HG03025 (cell line): ENCODE measurements at regions not wholly inside any gene's neighbourhood (a gene's known extent, or its start where the extent isn't known, plus 50 kb on each side); places are given as distances from the start of the nearest gene placed in this dataset.

Experiments used
- ATAC-seq: cut with Tn5 transposase; IDR thresholded peaks from one replicate; pipeline ENCODE4 v1.9.1; 2021; ENCODE audit warnings: mild to moderate bottlenecking, moderate library complexity; ENCODE audit not compliant: unreplicated experiment, low FRiP score

DNA sequence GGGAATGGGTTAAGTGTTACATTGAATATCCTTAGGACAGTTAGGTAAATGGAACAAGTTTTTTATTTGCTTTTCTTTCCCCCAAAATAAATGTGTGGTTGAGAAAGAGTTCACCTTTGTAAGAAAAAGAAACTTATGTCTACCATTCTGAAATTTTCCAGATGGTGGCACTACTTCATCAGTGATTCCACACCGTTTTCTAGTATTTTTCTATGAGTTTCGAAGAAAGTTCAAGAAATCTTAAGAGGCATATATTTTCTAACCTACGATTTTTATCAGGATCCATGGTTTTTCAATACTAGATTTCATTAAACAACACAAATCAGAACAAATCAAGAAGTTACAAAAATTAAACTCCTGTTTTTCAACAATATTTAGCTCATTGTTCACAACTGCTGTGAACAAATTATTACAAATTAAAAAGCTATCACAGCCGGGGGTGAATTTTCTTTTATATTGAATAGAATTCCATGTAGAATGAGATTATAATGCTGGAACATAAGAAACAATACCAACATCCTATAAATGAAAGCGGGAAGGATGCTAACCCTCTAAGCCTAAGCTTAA lies 163.1 kb upstream of the NPVF start:
- ATAC-seq: no peak

DNA sequence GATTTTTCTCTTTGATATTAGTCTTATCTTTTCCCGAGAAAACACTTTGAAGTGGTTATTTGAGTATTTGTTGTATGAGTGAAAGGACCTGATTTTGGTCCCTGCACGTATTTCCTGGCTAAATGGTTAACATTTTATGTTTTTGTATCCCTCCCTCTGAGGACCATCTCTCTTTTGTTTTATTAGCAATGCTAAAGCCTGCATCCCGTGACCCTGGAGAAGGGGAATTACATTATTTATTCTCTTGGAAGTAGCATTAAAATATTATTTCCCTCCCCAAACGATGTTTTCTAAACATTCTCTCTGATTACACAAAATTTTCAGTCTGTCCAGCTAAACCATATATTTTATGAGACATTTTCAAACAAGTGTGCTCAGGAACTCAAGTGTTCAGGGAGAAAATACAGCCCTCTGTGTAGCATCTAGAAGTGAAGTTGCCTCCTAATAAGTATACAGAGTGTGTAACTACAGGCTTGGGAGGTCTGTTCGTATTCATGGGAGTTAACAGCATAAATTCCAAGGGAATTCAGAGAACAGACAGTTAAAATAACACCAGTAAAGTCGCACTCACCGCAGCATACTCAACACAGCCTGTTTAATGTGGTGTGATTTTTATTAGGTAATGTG lies 163.8 kb upstream of the NPVF start:
- ATAC-seq: no peak

DNA sequence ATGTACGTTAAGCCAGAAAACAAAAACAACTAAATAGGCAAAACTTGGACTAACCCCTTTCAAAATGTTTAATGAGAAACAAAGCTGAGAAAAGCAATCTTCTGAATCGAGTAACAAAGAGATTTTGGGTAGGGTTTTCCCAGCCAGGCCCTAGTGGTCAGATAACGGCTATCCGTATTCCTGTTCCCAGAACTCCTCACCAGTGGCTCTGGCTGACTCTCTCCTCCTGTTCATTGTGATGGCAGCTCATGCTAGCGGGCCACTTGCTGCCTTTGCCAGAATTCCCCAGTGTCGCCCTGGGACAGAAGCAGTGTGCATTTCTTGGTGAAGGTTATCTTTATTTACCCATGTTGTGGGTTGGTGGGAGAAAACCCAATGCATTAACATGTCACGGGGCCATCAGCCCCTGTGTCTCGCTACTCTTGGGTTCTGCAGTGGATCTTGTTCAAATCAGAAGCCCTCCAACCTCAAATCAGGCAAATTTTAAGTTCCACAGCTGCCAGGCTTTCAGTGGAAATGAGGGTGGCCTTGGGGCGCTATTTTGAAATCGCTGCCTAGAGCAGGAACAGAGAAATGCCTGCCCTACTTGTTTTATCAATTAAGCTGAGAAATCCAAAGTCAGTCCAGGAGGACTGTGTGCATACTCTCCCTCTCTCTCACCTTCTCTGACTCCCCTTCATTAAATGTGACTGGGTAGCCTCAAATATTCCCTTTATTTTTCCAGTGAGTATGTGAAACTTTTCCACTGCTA lies 164.5 kb upstream of the NPVF start:
- ATAC-seq: no peak

DNA sequence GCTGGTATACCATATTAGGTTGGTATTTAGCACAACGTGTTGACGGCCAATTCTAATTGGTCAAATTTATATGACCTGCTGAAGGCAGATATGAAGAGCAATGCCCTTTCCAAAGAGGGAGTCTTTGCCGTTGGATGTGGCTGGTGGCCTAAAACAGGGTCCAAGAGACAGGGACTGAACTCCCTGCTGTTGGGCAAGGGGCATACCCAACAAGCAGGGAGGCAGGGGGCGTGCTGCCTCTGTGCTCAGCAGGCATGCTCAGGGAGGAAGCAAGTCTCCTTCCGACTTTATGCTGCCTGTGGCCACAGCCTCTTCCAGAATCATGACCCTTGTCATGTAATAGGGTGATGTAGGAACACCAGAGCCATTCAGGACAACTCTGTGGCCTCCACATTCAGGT lies 167.7 kb upstream of the NPVF start:
- no peak for ATAC-seq

GRCh38 chr7:25396668-25397067 lies 168.4 kb upstream of the NPVF start:
- ATAC-seq: no peak

DNA sequence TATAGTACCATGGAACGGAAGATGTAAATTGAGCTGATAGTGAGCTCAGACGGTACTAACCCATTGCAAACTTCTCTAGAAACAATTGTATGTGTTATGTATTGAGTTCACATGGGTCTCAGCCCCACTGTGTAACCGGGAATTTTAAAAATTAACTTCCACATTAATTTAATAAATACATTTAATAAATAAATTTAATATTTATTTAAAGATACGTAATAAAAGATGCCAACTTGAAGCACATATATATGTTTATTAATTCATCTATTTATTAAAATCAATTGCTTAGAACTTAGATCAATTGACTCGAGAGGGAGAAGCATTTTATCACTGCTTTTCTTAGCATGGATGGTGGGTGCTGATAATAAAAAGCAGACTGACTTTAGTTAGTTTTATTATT lies 170.1 kb upstream of the NPVF start:
- no peak for ATAC-seq

- no peak for ATAC-seq
Observed at GRCh38 chr7:25399000-25399750, 170.9 kb upstream of the NPVF start.

DNA sequence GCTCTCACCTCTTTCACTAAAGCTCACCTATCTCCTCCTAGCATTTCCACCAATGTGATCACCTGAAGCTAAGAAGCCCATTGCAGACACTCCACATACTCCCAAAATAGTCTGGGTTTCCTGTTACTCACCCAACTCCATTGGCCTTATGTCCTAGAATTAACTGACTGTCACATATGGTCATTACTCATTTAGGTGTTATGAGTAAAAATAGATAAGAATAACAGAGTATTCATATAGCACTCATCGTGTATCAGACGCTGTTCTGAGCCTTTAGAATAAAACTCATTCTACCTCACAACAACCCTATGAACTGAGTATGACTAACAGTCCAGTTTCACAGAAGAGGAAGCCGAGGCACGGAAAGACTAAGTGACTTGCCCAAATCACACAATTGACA lies 174.2 kb upstream of the NPVF start:
- no peak for ATAC-seq

- no peak for ATAC-seq
Observed at GRCh38 chr7:25405736-25406135, 177.4 kb upstream of the NPVF start.

DNA sequence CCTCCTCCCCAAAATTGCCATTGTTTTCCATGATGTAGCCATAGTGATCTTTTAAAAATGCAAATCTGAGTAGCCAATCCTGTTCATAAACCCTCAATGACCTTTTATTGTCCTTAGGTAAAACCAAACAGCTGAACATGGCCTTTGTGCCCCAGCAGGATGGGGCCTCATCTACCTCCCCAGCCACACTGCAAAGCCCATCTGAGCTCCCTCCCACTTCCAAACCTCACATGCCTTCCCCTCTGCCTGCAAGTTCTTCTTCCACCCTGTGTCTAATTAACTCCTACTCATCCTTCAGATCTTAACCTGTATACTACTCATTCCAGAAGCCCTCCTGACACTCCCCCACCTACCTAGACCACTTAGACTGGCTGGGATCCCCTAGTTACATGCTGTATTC lies 178.8 kb upstream of the NPVF start:
- no peak for ATAC-seq

GRCh38 chr7:25408012-25408687 lies 179.9 kb upstream of the NPVF start:
- ATAC-seq: no peak

- no peak for ATAC-seq
Observed at GRCh38 chr7:25408876-25409275, 180.6 kb upstream of the NPVF start.

- no peak for ATAC-seq
Observed at GRCh38 chr7:25409897-25410636, 181.8 kb upstream of the NPVF start.

DNA sequence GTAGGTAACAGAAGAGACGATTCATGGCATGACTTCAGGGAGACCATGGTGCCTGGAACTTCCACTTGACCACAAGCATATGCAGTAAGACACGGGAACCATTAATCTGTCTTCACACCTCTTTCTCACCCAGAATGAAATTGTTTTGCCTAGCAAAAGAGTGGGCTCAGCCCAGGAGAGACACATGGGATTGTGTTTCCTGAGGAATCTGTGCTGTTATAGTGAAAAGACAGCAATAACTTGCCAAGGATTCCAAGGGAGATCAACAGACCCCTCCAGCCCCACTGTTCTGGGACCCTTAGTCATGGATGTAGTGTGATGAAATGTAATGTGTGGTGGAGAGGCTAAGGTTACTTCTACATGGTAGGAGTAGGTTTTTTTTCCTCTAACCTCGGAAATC lies 192.5 kb upstream of the NPVF start:
- no peak for ATAC-seq

GRCh38 chr7:25424113-25424512 lies 195.8 kb upstream of the NPVF start:
- no peak for ATAC-seq

- ATAC-seq: no peak
Observed at GRCh38 chr7:25424855-25425254, 196.6 kb upstream of the NPVF start.

DNA sequence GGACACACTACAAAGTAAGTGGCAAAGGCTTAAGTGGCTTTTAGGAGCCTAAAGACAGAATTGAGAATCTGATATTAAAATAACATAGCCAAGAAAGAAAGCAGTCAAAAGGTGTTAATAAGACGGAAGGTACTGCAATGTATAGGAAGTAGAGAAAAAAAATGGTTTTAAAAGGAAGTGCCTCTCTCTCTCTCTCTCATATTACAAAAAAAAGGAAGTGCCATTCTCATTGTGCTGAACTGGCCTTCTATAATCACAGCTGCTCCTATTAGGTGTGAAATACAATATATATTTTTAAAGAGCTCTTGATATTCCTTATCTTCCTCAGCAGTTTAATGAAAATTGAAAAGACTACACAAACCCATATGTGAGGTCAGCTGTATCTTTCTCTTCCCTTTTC lies 199.4 kb upstream of the NPVF start:
- ATAC-seq: no peak

GRCh38 chr7:25429731-25430130 lies 201.4 kb upstream of the NPVF start:
- no peak for ATAC-seq

DNA sequence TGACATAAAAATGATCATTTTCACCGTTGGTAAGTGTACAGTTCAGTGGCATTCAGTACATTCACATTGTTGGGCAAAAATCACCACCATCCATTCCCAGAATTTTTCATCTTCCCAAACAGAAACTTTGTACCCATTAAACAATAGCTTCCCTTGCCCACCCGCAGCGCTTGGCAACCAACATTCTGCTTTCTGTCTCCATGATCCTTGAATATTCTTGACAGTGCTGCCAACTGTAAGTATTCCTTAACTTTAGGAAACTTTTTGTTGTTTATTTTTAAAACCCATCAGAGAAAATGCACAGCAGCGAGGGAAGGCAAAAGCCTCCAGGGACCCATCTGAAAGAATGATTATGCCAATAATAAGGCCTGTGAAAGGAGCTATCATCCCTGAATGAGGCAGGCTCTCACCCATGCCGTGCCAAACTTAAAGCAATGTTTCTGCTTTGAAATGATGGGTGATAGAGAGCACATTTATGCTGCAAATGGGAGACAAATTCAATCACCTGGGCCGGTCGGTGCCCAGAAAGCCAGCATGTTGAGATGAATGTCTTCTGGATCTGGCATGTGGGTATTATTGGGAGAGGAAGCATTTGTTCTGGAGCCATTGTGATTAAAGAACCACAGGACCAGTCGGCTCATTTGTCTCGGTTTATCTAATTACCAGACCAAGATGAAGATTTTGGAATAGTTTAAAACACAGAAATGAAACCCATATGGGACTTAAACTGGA lies 202.1 kb upstream of the NPVF start:
- no peak for ATAC-seq
